ENCODE measurements at regions not wholly inside any gene's neighbourhood (a gene's known extent, or its start where the extent isn't known, plus 50 kb on each side); places are given as distances from the start of the nearest gene placed in this dataset.

- no peak for TF ChIP-seq CTCF (CRISPR knock-in tag; IDR thresholded peaks at IDR 0.05)
- TF ChIP-seq RXRA (CRISPR knock-in tag; IDR thresholded peaks at IDR 0.05) = no peak
- TF ChIP-seq ZBTB49 (CRISPR knock-in tag; IDR thresholded peaks at IDR 0.05; ENCODE audit: borderline replicate concordance) = no peak
- TF ChIP-seq ZNF407 (CRISPR knock-in tag; IDR thresholded peaks at IDR 0.05; ENCODE audit: not compliant biosample characterization) = no peak
- TF ChIP-seq FOSL1 (CRISPR knock-in tag; IDR thresholded peaks at IDR 0.05; ENCODE audit: borderline replicate concordance) = no peak
These were observed 122.7 kb downstream of the AKAP11 start for GRCh38 chr13:42394711-42395085.

Measured in HepG2 (cell line).